Mesenchymal stem cell (in vitro differentiated cells and primary cell): ENCODE measurements at regions not wholly inside any gene's neighbourhood (a gene's known extent, or its start where the extent isn't known, plus 50 kb on each side); places are given as distances from the start of the nearest gene placed in this dataset.

ENCODE experiments used
- DNase-seq: peaks from one replicate; pipeline ENCODE4 v3.0.0-alpha.2; 2013
- H2AFZ ChIP-seq: one replicate; pipeline ENCODE4 v1.6.1; 2013; ENCODE audit warnings: low read depth, mild to moderate bottlenecking, control low read depth, inconsistent platforms, low read length, moderate library complexity
- H2AK5ac ChIP-seq: 2 replicates; pipeline ENCODE4 v1.6.1; 2013; ENCODE audit warnings: low read length, moderate library complexity, mild to moderate bottlenecking, inconsistent platforms; ENCODE audit not compliant: severe bottlenecking
- H2BK120ac ChIP-seq: one replicate; pipeline ENCODE4 v1.6.1; 2013; ENCODE audit warnings: low read depth, mild to moderate bottlenecking, inconsistent platforms, low read length, moderate library complexity
- H2BK12ac ChIP-seq, 2 experiments: one replicate each; pipeline ENCODE4 v1.6.1; 2013; ENCODE audit warnings: inconsistent platforms in 2 of 2, low read length in 2 of 2, mild to moderate bottlenecking in 2 of 2, moderate library complexity in 2 of 2, control low read depth in 1 of 2
- H2BK15ac ChIP-seq: one replicate; pipeline ENCODE4 v1.6.1; 2013; ENCODE audit warnings: mild to moderate bottlenecking, low read depth, inconsistent platforms; ENCODE audit not compliant: poor library complexity, severe bottlenecking
- H2BK5ac ChIP-seq: 2 replicates; pipeline ENCODE4 v1.6.1; 2013; ENCODE audit warnings: low read depth, mild to moderate bottlenecking, low read length, control low read depth, inconsistent platforms; ENCODE audit not compliant: poor library complexity, severe bottlenecking
- H3K14ac ChIP-seq, 2 experiments: one replicate each; pipeline ENCODE4 v1.6.1; 2013; ENCODE audit warnings: inconsistent platforms in 2 of 2, low read length in 2 of 2, control low read depth in 1 of 2, mild to moderate bottlenecking in 1 of 2, moderate library complexity in 1 of 2
- H3K18ac ChIP-seq, 2 experiments: one replicate each; pipeline ENCODE4 v1.6.1; 2013; ENCODE audit warnings: inconsistent platforms in 2 of 2, low read length in 2 of 2, control low read depth in 1 of 2, low read depth in 1 of 2, mild to moderate bottlenecking in 1 of 2
- H3K23ac ChIP-seq, 2 experiments: one replicate each; pipeline ENCODE4 v1.6.1; 2013; ENCODE audit warnings: inconsistent platforms in 2 of 2, low read length in 2 of 2, mild to moderate bottlenecking in 2 of 2, moderate library complexity in 2 of 2, control low read depth in 1 of 2
- H3K27ac ChIP-seq: 2 replicates; pipeline ENCODE4 v1.5.1; 2013; ENCODE audit warnings: mild to moderate bottlenecking, moderate library complexity, low read length, control low read depth, inconsistent platforms; ENCODE audit not compliant: poor library complexity, severe bottlenecking
- H3K27me3 ChIP-seq, 2 experiments: 2 replicates each; pipeline versions ENCODE4 v1.6.1 to v1.7.0; 2013; ENCODE audit warnings: low read length in 2 of 2, mild to moderate bottlenecking in 2 of 2, moderate library complexity in 2 of 2, control low read depth in 1 of 2, inconsistent platforms in 1 of 2; ENCODE audit not compliant: control insufficient read depth in 1 of 2, insufficient read depth in 1 of 2
- H3K36me3 ChIP-seq, 2 experiments: 2 replicates each; pipeline versions ENCODE4 v1.6.1 to v1.7.0; 2013; ENCODE audit warnings: low read length in 2 of 2, control low read depth in 1 of 2, inconsistent platforms in 1 of 2, low read depth in 1 of 2, mild to moderate bottlenecking in 1 of 2; ENCODE audit not compliant: insufficient read depth in 2 of 2, control insufficient read depth in 1 of 2
- H3K4ac ChIP-seq, 2 experiments: one replicate each; pipeline ENCODE4 v1.6.1; 2013; ENCODE audit warnings: inconsistent platforms in 2 of 2, low read length in 2 of 2, mild to moderate bottlenecking in 2 of 2, moderate library complexity in 2 of 2, control low read depth in 1 of 2, low read depth in 1 of 2
- H3K4me1 ChIP-seq: 2 replicates; pipeline ENCODE4 v1.6.1; 2013; ENCODE audit warnings: low read depth, low read length, control low read depth; ENCODE audit not compliant: control insufficient read depth, insufficient read depth
- H3K4me2 ChIP-seq: 2 replicates; pipeline ENCODE4 v1.6.1; 2013; ENCODE audit warnings: low read length, mild to moderate bottlenecking, inconsistent platforms; ENCODE audit not compliant: poor library complexity, severe bottlenecking
- H3K4me3 ChIP-seq, 2 experiments: 2 replicates each; pipeline versions ENCODE4 v1.5.1 to v1.7.0; 2013; ENCODE audit warnings: low read length in 2 of 2, mild to moderate bottlenecking in 2 of 2, control low read depth in 1 of 2, low read depth in 1 of 2; ENCODE audit not compliant: insufficient read depth in 1 of 2
- H3K79me1 ChIP-seq: replicated peaks from 2 replicates; pipeline ENCODE4 v1.6.1; 2013; ENCODE audit warnings: mild to moderate bottlenecking, control low read depth, low read length, inconsistent platforms; ENCODE audit not compliant: poor library complexity, severe bottlenecking
- H3K9ac ChIP-seq: 2 replicates; pipeline ENCODE4 v1.7.0; 2013; ENCODE audit warnings: mild to moderate bottlenecking, low read length, moderate library complexity
- H3K9me3 ChIP-seq: 2 replicates; pipeline ENCODE4 v1.7.0; 2013; ENCODE audit warnings: mild to moderate bottlenecking, low read length; ENCODE audit not compliant: control insufficient read depth
- H4K8ac ChIP-seq: one replicate; pipeline ENCODE4 v1.6.1; 2013; ENCODE audit warnings: inconsistent platforms, mild to moderate bottlenecking, low read length, moderate library complexity
- H4K91ac ChIP-seq: one replicate; pipeline ENCODE4 v1.6.1; 2013; ENCODE audit warnings: mild to moderate bottlenecking, low read length, inconsistent platforms
- WGBS: methylation state at CpG from one replicate; pipeline ENCODE4 v1.1.7; 2013; ENCODE audit warnings: mixed read lengths; 5-methylcytosine and 5-hydroxymethylcytosine counted together

DNA sequence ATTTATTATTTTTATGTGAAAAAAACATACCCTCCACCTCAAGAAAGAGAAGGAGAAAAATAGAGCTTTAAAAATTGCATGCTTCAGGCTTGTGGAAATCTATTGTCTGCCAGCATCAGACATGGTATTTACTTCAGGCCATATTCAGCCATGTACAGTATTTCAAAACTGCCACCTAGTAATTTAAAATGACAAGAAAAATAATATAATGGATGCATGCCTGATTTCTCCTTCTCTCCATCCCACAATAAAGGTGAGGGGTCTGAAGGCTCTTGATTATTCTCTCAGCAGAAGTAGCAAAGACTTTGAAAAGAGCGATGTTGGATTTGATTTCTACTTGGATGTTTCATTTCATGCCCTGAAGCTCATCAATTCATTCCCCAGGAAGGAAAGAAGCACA is 250.7 kb downstream of the TBC1D4 start:
- peaks cover 7% of the 10 kb centered on the region for H3K4me1 ChIP-seq
- H3K4me2 ChIP-seq = no peak overlapping the region
- no peak overlapping the region for H2AK5ac ChIP-seq
- 90% methylated on average over 1 of the region's 1 CpG for WGBS
- H2BK5ac ChIP-seq = no peak overlapping the region
- H3K14ac ChIP-seq = no peak overlapping the region
- H3K27me3 ChIP-seq = no peaks in the 10 kb centered on the region
- H3K27ac ChIP-seq = no peak overlapping the region
- H4K91ac ChIP-seq = no peak overlapping the region
- H3K23ac ChIP-seq = no peak overlapping the region
- H3K9ac ChIP-seq = no peak overlapping the region
- no peaks in the 10 kb centered on the region for H3K79me1 ChIP-seq
- no peak overlapping the region for H3K4ac ChIP-seq
- no peak overlapping the region for H4K8ac ChIP-seq
- H3K36me3 ChIP-seq = no peaks in the 10 kb centered on the region
- H2BK12ac ChIP-seq = no peak overlapping the region
- no peak overlapping the region for H3K18ac ChIP-seq
- no peak overlapping the region for H3K4me3 ChIP-seq
- H2BK15ac ChIP-seq = no peak overlapping the region
- no peak overlapping the region for H2BK120ac ChIP-seq
- DNase-seq = no peak
- no peak overlapping the region for H2AFZ ChIP-seq
- H3K9me3 ChIP-seq = no peaks in the 10 kb centered on the region

DNA sequence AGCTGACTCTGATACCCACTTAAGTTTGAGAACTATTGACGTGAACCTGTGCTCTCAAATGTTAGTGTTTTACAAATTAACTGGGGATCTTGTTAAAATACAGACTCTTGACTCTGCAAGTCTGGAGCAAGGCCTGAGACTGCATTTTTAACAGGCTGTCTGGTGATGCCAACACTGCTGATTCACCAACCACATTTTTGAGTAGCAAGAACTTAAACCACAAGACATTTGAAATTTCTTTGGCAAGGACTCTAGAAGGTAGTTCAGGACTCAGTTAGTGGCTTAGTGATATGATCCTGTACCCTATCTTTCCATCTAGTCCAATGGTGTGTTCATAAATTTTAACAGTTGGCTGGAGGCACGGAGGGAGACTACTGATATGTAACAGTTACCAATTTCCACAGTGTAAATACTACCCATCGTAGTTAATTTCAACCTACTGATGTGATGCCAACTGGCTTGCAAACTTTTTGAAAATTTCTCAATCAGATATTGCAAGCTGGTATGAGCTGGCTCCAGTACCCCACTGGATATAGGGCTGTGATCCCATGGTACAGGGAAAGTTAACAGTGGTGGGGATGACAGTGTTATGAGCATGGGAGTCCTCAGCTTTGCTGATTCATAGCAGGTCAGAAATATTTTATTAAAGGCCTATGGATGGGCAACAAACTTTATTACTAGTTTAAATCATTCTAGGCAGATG is 255.1 kb downstream of the TBC1D4 start:
- WGBS = 90% methylated on average over 3 of the region's 3 CpGs
- Histone ChIP-seq H3K4me1 (peaks cover 10% of the 10 kb centered on the region), H3K36me3 (no peaks in the 10 kb centered on the region), H4K8ac (no peak overlapping the region), H2AFZ (no peak overlapping the region), H3K79me1 (no peaks in the 10 kb centered on the region), H3K4me2 (no peak overlapping the region), H3K4me3 (no peak overlapping the region), H3K23ac (no peak overlapping the region), H3K4ac (no peak overlapping the region), H3K27ac (peak overlapping the region; percentile 57), H3K9ac (peak overlapping the region; percentile 56), H3K14ac (no peak overlapping the region), H3K27me3 (no peaks in the 10 kb centered on the region), H3K9me3 (no peaks in the 10 kb centered on the region), H2AK5ac (no peak overlapping the region), H2BK5ac (no peak overlapping the region), H2BK15ac (no peak overlapping the region), H4K91ac (no peak overlapping the region), H3K18ac (no peak overlapping the region), H2BK12ac (no peak overlapping the region), H2BK120ac (no peak overlapping the region)
- peak; percentile 62 for DNase-seq

DNA sequence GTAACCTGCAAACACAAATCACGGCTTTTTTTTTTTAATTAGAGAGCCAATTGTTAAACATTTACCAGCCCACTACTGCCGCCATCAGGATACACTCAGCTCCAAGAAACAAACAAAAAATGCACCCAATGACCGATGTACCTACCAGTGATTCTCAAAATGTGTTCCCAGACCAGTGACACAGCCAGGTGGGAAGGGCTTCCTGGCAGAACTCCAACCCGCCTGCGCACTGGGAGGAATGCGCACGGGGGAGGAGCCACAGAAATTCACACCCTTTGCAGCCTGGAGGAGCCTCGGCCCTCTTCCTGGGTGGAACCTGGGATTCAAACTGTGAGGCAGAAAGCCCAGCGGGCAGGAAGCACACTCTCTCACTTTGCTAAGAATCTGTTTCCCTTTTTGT is 255.9 kb downstream of the TBC1D4 start:
- Histone ChIP-seq H3K9ac (peak overlapping the region; percentile 56), H3K27ac (peak overlapping the region; percentile 57), H3K36me3 (no peaks in the 10 kb centered on the region), H3K9me3 (no peaks in the 10 kb centered on the region), H3K14ac (no peak overlapping the region), H4K91ac (no peak overlapping the region), H2BK12ac (peak overlapping the region in 1 of 2 experiments; percentile 80), H3K4me1 (peaks cover 10% of the 10 kb centered on the region), H2BK5ac (no peak overlapping the region), H2AK5ac (peak overlapping the region; percentile 4), H3K4me2 (no peak overlapping the region), H3K4ac (peak overlapping the region in 1 of 2 experiments; percentile 6), H3K18ac (no peak overlapping the region), H3K23ac (no peak overlapping the region), H4K8ac (no peak overlapping the region), H3K4me3 (no peak overlapping the region), H3K79me1 (no peaks in the 10 kb centered on the region), H2BK15ac (no peak overlapping the region), H2AFZ (no peak overlapping the region), H3K27me3 (no peaks in the 10 kb centered on the region), H2BK120ac (no peak overlapping the region)
- WGBS = 87% methylated on average over 9 of the region's 9 CpGs
- no peak for DNase-seq

DNA sequence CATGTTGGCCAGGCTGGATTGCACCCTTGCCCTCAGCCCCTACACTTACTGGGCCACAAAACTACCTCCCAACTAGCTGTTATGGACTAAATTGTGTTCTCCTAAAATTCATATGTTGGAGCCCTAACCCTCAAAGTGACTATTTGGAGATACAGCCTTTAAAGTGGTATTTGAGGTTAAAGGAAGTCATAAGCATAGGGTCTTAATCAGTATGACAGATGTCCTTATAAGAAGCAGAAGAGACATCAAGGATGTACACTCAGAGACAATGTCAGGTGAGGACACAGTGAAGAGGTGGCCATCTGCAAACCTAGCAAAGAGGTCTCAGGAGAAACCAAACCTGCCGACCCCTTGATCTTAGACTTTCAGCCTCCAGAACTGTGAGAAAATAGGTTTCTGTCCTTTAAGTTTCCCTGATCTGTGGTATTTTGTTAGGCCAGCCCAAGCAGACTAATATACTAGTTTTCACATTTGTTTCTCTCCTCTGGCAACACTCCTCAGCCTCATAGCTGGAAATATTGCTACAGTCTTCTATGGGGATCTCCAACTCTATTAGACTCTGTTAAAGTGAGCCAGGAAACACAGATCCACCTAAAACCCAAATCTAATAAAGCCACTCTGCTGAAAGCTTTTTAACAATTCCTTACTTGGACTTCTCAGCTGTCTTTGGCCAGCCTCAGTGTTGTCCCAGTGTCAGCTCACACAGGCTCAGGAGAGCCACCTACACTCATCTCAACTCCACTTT is 256.5 kb downstream of the TBC1D4 start:
- H2AFZ ChIP-seq = no peak overlapping the region
- H3K4me1 ChIP-seq = peaks cover 10% of the 10 kb centered on the region
- no peak overlapping the region for H3K27ac ChIP-seq
- no peak overlapping the region for H3K23ac ChIP-seq
- H2BK12ac ChIP-seq = no peak overlapping the region
- H3K36me3 ChIP-seq = no peaks in the 10 kb centered on the region
- no peaks in the 10 kb centered on the region for H3K27me3 ChIP-seq
- H3K14ac ChIP-seq = no peak overlapping the region
- H4K91ac ChIP-seq = no peak overlapping the region
- no peak for DNase-seq
- H2BK15ac ChIP-seq = no peak overlapping the region
- no peak overlapping the region for H3K9ac ChIP-seq
- no peak overlapping the region for H3K4me3 ChIP-seq
- H3K9me3 ChIP-seq = no peaks in the 10 kb centered on the region
- no peak overlapping the region for H4K8ac ChIP-seq
- no peak overlapping the region for H3K4ac ChIP-seq
- H2BK5ac ChIP-seq = no peak overlapping the region
- 100% methylated on average over 1 of the region's 1 CpG for WGBS
- no peak overlapping the region for H3K18ac ChIP-seq
- H2BK120ac ChIP-seq = no peak overlapping the region
- peak overlapping the region; percentile 2 for H2AK5ac ChIP-seq
- no peak overlapping the region for H3K4me2 ChIP-seq
- H3K79me1 ChIP-seq = no peaks in the 10 kb centered on the region
